HepG2 (cell line): ENCODE measurements at regions not wholly inside any gene's neighbourhood (a gene's known extent, or its start where the extent isn't known, plus 50 kb on each side); places are given as distances from the start of the nearest gene placed in this dataset.

ENCODE experiments used
- ATAC-seq: fragments of 200-7000 bp; cut with Tn5 transposase; 3 replicates; pipeline ENCODE4 v1.9.1; 2020; ENCODE audit warnings: mild to moderate bottlenecking, moderate library complexity
- BruUV-seq: library from RNA; stranded (reverse); fragments of 400-500 nt; replicated peaks from 2 replicates; lab custom pipeline; 2021; lab: Mats Ljungman, UMichigan
- CTCF ChIA-PET: fragments of 300-600 bp; formaldehyde crosslinking; extraction: SDS; loops from one replicate; lab custom pipeline; 2021; ENCODE audit warnings: low total read pairs, inconsistent platforms, low intra/inter-chr PET ratio; lab: Yijun Ruan, JAX
- POLR2A ChIA-PET: fragments of 350-600 bp; sonication (Branson Sonifier 250); formaldehyde crosslinking; loops from one replicate; lab custom pipeline; 2020; ENCODE audit warnings: antibody characterized with exemption, inconsistent platforms; lab: Yijun Ruan, JAX
- DNase-seq: peaks from one replicate; pipeline ENCODE4 v3.0.0-alpha.2; 2015; ENCODE audit warnings: low spot score
- FAIRE-seq: peaks from 3 replicates; lab custom pipeline; 2011; peaks lifted over from hg19 to GRCh38; lab: Jason Lieb, UNC
- H2AFZ ChIP-seq: one replicate; pipeline ENCODE4 v1.6.1; 2011; ENCODE audit warnings: low read length, inconsistent platforms
- H3K27ac ChIP-seq: fragments of 300-600 bp; 3 replicates; pipeline ENCODE4 v1.8.0; 2011; ENCODE audit warnings: mixed run types, mild to moderate bottlenecking, mixed read lengths, low read length, inconsistent platforms; ENCODE audit not compliant: insufficient read depth; ENCODE audit errors: extremely low read length
- H3K27me3 ChIP-seq, 2 experiments: fragments of 200-600 bp in 1 of 2; 2 replicates in 1 of 2; 3 replicates in 1 of 2; pipeline versions ENCODE4 v1.6.0 to v1.8.0; 2011; ENCODE audit warnings: low read length in 2 of 2, mild to moderate bottlenecking in 2 of 2, moderate library complexity in 2 of 2, inconsistent platforms in 1 of 2; ENCODE audit not compliant: insufficient read depth in 2 of 2, control insufficient read depth in 1 of 2
- H3K36me3 ChIP-seq, 2 experiments: fragments of 200-600 bp in 1 of 2; replicated peaks in 1 of 2; 2 replicates in 1 of 2; 3 replicates in 1 of 2; pipeline versions ENCODE4 v1.5.1 to v1.8.0; 2011; ENCODE audit warnings: low read length in 2 of 2, inconsistent platforms in 1 of 2; ENCODE audit not compliant: insufficient read depth in 2 of 2, control insufficient read depth in 1 of 2
- H3K4me1 ChIP-seq: 2 replicates; pipeline ENCODE4 v1.5.1; 2012; ENCODE audit warnings: low read length, inconsistent platforms; ENCODE audit not compliant: insufficient read depth
- H3K4me2 ChIP-seq: 2 replicates; pipeline ENCODE4 v1.6.0; 2011; ENCODE audit warnings: low read depth, low read length, inconsistent platforms
- H3K4me3 ChIP-seq, 3 experiments: fragments of 200-600 bp in 1 of 3; sonication (generic), shearing (Covaris generic) in 1 of 3; replicated peaks in 1 of 3; 2 replicates each; pipeline ENCODE4 v1.5.1; 2011 to 2016; ENCODE audit warnings: low read length in 3 of 3, inconsistent platforms in 2 of 3, low read depth in 2 of 3, mild to moderate bottlenecking in 2 of 3, control low read depth in 1 of 3, mixed read lengths in 1 of 3; ENCODE audit not compliant: insufficient read depth in 1 of 3
- H3K79me2 ChIP-seq: one replicate; pipeline ENCODE4 v1.6.1; 2011; ENCODE audit warnings: low read length, inconsistent platforms; ENCODE audit not compliant: insufficient read depth
- H3K9ac ChIP-seq: 2 replicates; pipeline ENCODE4 v1.6.0; 2011; ENCODE audit warnings: mild to moderate bottlenecking, low read depth, low read length, inconsistent platforms; ENCODE audit not compliant: insufficient read depth
- H3K9me3 ChIP-seq: 2 replicates; pipeline ENCODE4 v1.5.1; 2012; ENCODE audit warnings: mild to moderate bottlenecking, low read length
- H4K20me1 ChIP-seq: 2 replicates; pipeline ENCODE4 v1.6.0; 2011; ENCODE audit warnings: inconsistent platforms, mild to moderate bottlenecking, low read length, moderate library complexity; ENCODE audit not compliant: insufficient read depth
- BCLAF1 ChIP-seq: fragments of 450-650 bp; IDR thresholded peaks from 2 replicates; pipeline ENCODE4 v1.6.1; 2017; ENCODE audit warnings: mild to moderate bottlenecking
- HHEX ChIP-seq: IDR thresholded peaks from 2 replicates; pipeline ENCODE4 v1.6.1; 2016; ENCODE audit warnings: control low read depth
- KAT8 ChIP-seq: IDR thresholded peaks from 2 replicates; pipeline ENCODE4 v1.6.1; 2016; ENCODE audit warnings: missing genetic modification reagents, missing compliant biosample characterization
- POGZ ChIP-seq: sonication (generic); formaldehyde crosslinking; IDR thresholded peaks from 2 replicates; pipeline ENCODE4 v1.4.0; 2020; ENCODE audit warnings: mild to moderate bottlenecking, missing genetic modification reagents
- ZFAT ChIP-seq: sonication (generic); formaldehyde crosslinking; conservative IDR thresholded peaks from 2 replicates; pipeline ENCODE4 v1.8.1; 2023; ENCODE audit warnings: missing genetic modification reagents, inconsistent platforms
- ZNF83 ChIP-seq: sonication (generic); formaldehyde crosslinking; IDR thresholded peaks from 2 replicates; pipeline ENCODE4 v1.4.0; 2020; ENCODE audit warnings: missing genetic modification reagents, mild to moderate bottlenecking, borderline replicate concordance
- WGBS: methylation state at CpG from one replicate; pipeline ENCODE4 v1.1.6; 2017; ENCODE audit warnings: low lambda C conversion rate; 5-methylcytosine and 5-hydroxymethylcytosine counted together
- in situ Hi-C: cut with HindIII; loops from 2 replicates; pipeline ENCODE4 v1.10.0; 2017; ENCODE audit warnings: low pct_unique_long_range_greater_than_20kb; ENCODE audit not compliant: extremely low pct_ligation_motif_present
- intact Hi-C: fragments of 100-400 bp; cut with micrococcal nuclease; formaldehyde crosslinking; loops from one replicate; pipeline ENCODE4 v1.10.0; 2022; ENCODE audit not compliant: unreplicated experiment
- TF ChIP-seq, protein P1 (sequence below): sonication (generic); formaldehyde crosslinking; IDR thresholded peaks from 2 replicates; pipeline ENCODE4 v1.9.0; 2021; ENCODE audit warnings: missing genetic modification reagents, borderline replicate concordance
- TF ChIP-seq, protein P2 (sequence below): IDR thresholded peaks from 2 replicates; pipeline ENCODE4 v1.6.1; 2016; ENCODE audit warnings: low read depth, borderline replicate concordance
- TF ChIP-seq, protein P3 (sequence below): sonication (generic); formaldehyde crosslinking; IDR thresholded peaks from 2 replicates; pipeline ENCODE4 v1.4.0; 2020; ENCODE audit warnings: missing genetic modification reagents, low read depth, mild to moderate bottlenecking, borderline replicate concordance
- TF ChIP-seq, protein P4 (sequence below): sonication (generic); formaldehyde crosslinking; IDR thresholded peaks from 2 replicates; pipeline ENCODE4 v1.5.0; 2020; ENCODE audit warnings: mild to moderate bottlenecking, missing genetic modification reagents, borderline replicate concordance
- TF ChIP-seq, protein P5 (sequence below): sonication (generic); formaldehyde crosslinking; IDR thresholded peaks from 2 replicates; pipeline ENCODE4 v1.4.0; 2020; ENCODE audit warnings: missing genetic modification reagents

- POLR2A ChIA-PET = no interaction called here
- Histone ChIP-seq H3K9me3 (peaks cover 41% of the 10 kb centered on the region), H3K79me2 (no peaks in the 10 kb centered on the region), H4K20me1 (no peaks in the 10 kb centered on the region), H3K36me3 (no peaks in the 10 kb centered on the region), H3K27ac (no peak overlapping the region), H3K4me3 (no peak overlapping the region)
- ATAC-seq (no peak), DNase-seq (no peak)
- TF ChIP-seq HHEX (CRISPR knock-in tag) (no peak), POGZ (no peak), ZNF83 (CRISPR knock-in tag) (no peak), KAT8 (CRISPR knock-in tag) (no peak), ZFAT (CRISPR knock-in tag) (no peak), BCLAF1 (no peak)
- TF ChIP-seq, protein P1, sequence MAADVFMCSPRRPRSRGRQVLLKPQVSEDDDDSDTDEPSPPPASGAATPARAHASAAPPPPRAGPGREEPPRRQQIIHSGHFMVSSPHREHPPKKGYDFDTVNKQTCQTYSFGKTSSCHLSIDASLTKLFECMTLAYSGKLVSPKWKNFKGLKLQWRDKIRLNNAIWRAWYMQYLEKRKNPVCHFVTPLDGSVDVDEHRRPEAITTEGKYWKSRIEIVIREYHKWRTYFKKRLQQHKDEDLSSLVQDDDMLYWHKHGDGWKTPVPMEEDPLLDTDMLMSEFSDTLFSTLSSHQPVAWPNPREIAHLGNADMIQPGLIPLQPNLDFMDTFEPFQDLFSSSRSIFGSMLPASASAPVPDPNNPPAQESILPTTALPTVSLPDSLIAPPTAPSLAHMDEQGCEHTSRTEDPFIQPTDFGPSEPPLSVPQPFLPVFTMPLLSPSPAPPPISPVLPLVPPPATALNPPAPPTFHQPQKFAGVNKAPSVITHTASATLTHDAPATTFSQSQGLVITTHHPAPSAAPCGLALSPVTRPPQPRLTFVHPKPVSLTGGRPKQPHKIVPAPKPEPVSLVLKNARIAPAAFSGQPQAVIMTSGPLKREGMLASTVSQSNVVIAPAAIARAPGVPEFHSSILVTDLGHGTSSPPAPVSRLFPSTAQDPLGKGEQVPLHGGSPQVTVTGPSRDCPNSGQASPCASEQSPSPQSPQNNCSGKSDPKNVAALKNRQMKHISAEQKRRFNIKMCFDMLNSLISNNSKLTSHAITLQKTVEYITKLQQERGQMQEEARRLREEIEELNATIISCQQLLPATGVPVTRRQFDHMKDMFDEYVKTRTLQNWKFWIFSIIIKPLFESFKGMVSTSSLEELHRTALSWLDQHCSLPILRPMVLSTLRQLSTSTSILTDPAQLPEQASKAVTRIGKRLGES (CRISPR knock-in tag) = no peak
- TF ChIP-seq, protein P2, sequence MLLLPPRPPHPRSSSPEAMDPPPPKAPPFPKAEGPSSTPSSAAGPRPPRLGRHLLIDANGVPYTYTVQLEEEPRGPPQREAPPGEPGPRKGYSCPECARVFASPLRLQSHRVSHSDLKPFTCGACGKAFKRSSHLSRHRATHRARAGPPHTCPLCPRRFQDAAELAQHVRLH (CRISPR knock-in tag) = no peak
- TF ChIP-seq, protein P3, sequence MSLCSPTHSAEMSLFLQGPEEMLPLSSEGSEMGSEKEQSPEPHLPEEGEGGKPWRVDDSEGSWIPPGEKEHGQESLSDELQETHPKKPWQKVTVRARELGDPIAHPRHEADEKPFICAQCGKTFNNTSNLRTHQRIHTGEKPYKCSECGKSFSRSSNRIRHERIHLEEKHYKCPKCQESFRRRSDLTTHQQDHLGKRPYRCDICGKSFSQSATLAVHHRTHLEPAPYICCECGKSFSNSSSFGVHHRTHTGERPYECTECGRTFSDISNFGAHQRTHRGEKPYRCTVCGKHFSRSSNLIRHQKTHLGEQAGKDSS (CRISPR knock-in tag) = no peak
- TF ChIP-seq, protein P4, sequence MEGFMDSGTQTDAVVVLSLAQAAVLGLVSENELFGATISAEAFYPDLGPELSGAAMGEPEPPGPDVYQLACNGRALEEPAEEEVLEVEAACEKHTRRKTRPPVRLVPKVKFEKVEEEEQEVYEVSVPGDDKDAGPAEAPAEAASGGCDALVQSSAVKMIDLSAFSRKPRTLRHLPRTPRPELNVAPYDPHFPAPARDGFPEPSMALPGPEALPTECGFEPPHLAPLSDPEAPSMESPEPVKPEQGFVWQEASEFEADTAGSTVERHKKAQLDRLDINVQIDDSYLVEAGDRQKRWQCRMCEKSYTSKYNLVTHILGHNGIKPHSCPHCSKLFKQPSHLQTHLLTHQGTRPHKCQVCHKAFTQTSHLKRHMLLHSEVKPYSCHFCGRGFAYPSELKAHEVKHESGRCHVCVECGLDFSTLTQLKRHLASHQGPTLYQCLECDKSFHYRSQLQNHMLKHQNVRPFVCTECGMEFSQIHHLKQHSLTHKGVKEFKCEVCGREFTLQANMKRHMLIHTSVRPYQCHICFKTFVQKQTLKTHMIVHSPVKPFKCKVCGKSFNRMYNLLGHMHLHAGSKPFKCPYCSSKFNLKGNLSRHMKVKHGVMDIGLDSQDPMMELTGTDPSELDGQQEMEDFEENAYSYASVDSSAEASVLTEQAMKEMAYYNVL (CRISPR knock-in tag) = no peak
- TF ChIP-seq, protein P5, sequence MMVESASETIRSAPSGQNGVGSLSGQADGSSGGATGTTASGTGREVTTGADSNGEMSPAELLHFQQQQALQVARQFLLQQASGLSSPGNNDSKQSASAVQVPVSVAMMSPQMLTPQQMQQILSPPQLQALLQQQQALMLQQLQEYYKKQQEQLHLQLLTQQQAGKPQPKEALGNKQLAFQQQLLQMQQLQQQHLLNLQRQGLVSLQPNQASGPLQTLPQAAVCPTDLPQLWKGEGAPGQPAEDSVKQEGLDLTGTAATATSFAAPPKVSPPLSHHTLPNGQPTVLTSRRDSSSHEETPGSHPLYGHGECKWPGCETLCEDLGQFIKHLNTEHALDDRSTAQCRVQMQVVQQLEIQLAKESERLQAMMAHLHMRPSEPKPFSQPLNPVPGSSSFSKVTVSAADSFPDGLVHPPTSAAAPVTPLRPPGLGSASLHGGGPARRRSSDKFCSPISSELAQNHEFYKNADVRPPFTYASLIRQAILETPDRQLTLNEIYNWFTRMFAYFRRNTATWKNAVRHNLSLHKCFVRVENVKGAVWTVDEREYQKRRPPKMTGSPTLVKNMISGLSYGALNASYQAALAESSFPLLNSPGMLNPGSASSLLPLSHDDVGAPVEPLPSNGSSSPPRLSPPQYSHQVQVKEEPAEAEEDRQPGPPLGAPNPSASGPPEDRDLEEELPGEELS (CRISPR knock-in tag) = no peak
- TF ChIP-seq, all 625 proteins: peak for 0
- H3K4me1 ChIP-seq = no peaks in the 10 kb centered on the region
- H3K4me2 ChIP-seq = no peak overlapping the region
- BruUV-seq = no TSS peak
- intact Hi-C loops = no loop called here
- no peaks in the 10 kb centered on the region for H3K27me3 ChIP-seq
- no peak overlapping the region for H2AFZ ChIP-seq
- in situ Hi-C loops = no loop called here
- no peak overlapping the region for H3K9ac ChIP-seq
- FAIRE-seq = no peak
- 29% methylated on average over 3 of the region's 3 CpGs for WGBS
- CTCF ChIA-PET = no interaction called here
These were observed 243.3 kb downstream of the PRL start for GRCh38 chr6:22053391-22053997.
